ENCODE measurements at regions not wholly inside any gene's neighbourhood (a gene's known extent, or its start where the extent isn't known, plus 50 kb on each side); places are given as distances from the start of the nearest gene placed in this dataset.

- DNase-seq (ENCODE audit: low spot score in 2 of 2): no peak
- ATAC-seq: no peak
- H3K27ac Mint-ChIP-seq: no peak overlapping the region
- H3K36me3 Mint-ChIP-seq: no peaks in the 10 kb centered on the region
- no peaks in the 10 kb centered on the region for H3K9me3 Mint-ChIP-seq
These were observed 69.8 kb downstream of the RGS12 start for GRCh38 chr4:3362431-3363287.

DNA sequence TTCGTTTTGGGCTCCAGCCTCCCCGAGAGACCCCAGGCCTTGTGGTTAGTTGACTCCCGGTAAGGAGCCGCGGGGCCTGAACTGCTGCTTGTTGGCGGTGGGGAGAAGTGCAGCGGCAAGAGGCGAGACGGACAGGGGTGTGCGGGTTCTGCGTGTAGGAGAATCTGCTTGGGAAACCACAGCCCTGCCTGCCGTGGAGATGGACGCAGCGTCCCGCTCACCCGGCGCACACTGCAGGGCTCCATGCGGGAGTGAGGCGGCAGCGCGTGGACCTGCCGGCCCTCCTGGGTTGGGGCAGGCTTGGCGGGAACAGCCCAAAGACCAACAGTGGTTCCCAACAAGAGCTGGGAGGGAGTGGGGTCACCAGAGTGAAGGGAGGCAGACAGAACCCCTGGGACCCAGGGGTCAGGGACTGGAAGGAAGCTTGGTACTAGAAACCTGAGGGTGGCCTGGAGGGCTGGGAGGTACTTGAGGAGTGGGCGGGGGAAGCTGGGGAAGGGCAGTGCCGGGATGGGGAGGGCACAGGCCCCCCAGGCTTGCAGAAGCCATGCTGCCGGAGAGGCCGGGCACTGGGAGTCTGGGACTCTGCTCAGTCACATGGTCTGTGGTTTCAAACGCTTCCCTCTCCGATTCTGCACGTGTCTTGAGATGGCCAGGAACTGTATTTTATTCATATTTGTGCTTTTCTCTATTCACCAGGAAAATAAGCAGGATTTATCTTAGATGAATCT is 70.8 kb downstream of the RGS12 start:
- ATAC-seq (no peak), DNase-seq (ENCODE audit: low spot score in 2 of 2) (no peak)
- Mint-ChIP-seq H3K36me3 (no peaks in the 10 kb centered on the region), H3K27ac (no peak overlapping the region), H3K9me3 (no peaks in the 10 kb centered on the region)

GRCh38 chr4:3364199-3364598 is 71.4 kb downstream of the RGS12 start:
- Mint-ChIP-seq H3K9me3 (no peaks in the 10 kb centered on the region), H3K27ac (no peak overlapping the region), H3K36me3 (no peaks in the 10 kb centered on the region)
- DNase-seq (ENCODE audit: low spot score in 2 of 2) (no peak), ATAC-seq (no peak)

DNA sequence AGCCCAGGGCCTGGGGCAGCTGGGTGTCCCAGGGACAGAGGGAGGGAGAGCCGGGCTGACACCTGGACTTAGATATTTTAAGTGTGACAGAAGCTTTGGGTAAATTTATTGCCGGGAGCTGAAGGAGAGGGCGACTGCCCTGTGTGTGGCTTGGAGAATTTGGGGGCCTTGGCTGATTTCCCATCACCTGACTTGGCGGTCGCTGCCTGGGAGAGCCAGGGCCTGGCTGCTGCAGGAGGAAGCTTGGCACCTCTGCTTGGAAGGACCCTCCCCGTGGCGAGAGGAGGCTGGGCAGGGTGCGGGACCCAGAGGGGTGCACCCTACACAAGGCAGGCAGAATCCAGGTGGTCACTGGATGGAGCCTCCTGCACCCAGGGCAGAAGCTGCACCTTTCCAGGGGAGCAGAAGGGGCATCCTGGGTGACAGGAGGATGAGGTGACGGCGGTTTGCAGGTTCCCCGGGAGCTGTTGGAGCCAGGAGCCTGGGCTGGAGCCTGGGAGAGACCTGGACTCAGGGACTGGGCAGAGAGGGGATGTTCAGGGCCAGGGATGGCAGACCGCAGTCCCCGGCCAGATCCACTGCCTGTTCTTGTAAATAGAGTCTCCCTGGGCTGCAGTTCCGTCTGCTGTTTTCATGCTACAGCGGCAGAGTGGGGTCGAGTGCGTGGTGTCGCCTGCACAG is 72.0 kb downstream of the RGS12 start:
- ATAC-seq (no peak), DNase-seq (ENCODE audit: low spot score in 2 of 2) (no peak)
- H3K9me3 Mint-ChIP-seq: no peaks in the 10 kb centered on the region
- no peaks in the 10 kb centered on the region for H3K36me3 Mint-ChIP-seq
- no peak overlapping the region for H3K27ac Mint-ChIP-seq

DNA sequence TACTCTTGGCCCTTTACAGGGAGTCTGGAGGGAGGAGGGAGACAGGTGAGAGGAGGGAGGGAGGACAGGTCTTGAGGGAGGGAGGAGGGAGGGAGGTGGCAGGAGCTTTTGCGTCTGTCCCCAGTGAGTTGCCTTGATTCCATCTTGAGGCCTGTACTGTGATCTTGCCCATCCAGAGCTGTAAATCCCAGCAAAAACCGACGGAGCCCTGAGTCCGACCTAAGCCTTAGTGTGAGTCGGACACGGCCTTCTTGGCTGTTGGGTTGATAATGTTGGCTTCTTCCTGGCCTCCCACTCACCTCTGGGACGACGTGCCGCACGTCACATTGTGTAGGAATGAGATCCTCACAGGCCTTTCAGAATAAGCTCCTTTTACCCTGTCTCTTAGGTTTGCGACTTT is 72.5 kb downstream of the RGS12 start:
- Mint-ChIP-seq H3K27ac (peak overlapping the region in 1 of 2 donors; percentile 55), H3K9me3 (no peaks in the 10 kb centered on the region), H3K36me3 (no peaks in the 10 kb centered on the region)
- no peak for ATAC-seq
- DNase-seq (ENCODE audit: low spot score in 2 of 2): no peak

DNA sequence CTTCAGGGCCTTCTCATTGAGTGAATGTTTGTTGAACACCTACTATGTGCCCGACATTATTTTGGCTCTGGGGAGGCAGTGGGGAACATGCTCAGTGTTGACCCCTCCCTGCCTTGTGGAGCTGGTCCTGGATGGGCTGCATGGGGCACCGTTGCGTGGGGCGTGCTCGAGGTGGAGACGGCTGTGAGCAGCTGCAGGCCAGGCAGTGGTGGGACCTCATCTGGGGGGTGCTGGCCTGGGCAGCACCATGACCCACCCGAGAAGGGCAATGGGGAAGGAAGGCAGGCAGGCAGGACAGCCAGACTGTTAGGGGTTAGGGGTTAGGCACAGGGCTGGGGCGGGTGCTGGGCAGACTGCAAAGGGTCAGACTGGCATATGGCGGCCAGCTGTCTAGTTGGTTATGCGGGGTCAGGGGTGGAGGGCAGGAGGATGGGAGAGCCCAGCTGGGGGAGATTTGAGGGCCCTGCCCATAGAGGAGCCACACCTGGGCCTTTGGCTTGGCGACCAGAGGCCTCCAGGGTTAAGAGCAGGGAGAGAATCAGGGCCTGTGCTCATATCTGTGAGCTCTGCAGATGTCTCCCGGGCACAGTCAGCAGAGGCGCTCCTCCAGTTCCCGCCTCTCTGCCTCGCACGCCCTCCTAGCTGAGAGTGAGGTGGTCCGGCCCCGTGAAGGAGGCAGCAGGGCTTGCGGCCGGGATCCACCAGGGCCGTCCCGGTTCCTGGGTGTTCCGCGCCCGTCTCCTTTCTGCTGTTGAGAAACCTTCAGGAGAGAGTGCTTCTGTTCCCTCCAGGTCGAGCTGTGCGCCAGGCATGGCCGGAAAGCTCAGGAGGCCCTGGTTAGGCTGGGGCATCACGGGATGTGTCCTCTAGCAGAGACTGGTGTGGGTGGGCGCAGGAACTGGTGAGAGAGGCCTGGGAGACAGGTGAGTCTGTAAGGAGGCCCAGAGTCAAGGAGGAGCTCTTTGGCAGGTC is 73.3 kb downstream of the RGS12 start:
- Mint-ChIP-seq H3K9me3 (no peaks in the 10 kb centered on the region), H3K36me3 (no peaks in the 10 kb centered on the region), H3K27ac (peak overlapping the region in 1 of 2 donors; percentile 55)
- no peak for ATAC-seq
- DNase-seq (ENCODE audit: low spot score in 2 of 2): no peak

- Mint-ChIP-seq H3K9me3 (no peaks in the 10 kb centered on the region), H3K27ac (no peak overlapping the region), H3K36me3 (no peaks in the 10 kb centered on the region)
- ATAC-seq (no peak), DNase-seq (ENCODE audit: low spot score in 2 of 2) (no peak)
These were observed 74.3 kb downstream of the RGS12 start for GRCh38 chr4:3366893-3367775.

- no peak overlapping the region for H3K27ac Mint-ChIP-seq
- no peak for DNase-seq (ENCODE audit: low spot score in 2 of 2)
- H3K36me3 Mint-ChIP-seq: no peaks in the 10 kb centered on the region
- no peak for ATAC-seq
- H3K9me3 Mint-ChIP-seq: no peaks in the 10 kb centered on the region
These were observed 73.9 kb upstream of the HGFAC start for GRCh38 chr4:3367866-3368265.

DNA sequence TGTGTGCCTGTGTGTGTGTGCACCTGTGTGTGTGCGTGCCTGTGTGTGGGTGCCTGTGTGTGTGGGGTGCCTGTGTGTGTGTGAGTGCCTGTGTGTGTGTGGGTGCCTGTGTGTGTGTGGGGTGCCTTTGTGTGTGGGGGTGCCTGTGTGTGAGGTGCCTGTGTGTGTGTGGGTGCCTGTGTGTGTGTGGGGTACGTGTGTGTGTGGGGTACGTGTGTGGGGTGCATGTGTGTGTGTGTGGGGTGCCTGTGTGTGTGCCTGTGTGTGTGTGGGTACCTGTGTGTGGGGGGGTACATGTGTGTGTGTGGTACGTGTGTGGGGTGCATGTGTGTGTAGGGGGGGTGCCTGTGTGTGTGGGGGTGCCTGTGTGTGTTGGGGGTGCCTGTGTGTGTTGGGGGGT is 73.4 kb upstream of the HGFAC start:
- H3K9me3 Mint-ChIP-seq: no peaks in the 10 kb centered on the region
- no peaks in the 10 kb centered on the region for H3K36me3 Mint-ChIP-seq
- DNase-seq (ENCODE audit: low spot score in 2 of 2): no peak
- H3K27ac Mint-ChIP-seq: no peak overlapping the region
- ATAC-seq: no peak

- no peak for ATAC-seq
These were observed 72.7 kb upstream of the HGFAC start for GRCh38 chr4:3368841-3369760.

DNA sequence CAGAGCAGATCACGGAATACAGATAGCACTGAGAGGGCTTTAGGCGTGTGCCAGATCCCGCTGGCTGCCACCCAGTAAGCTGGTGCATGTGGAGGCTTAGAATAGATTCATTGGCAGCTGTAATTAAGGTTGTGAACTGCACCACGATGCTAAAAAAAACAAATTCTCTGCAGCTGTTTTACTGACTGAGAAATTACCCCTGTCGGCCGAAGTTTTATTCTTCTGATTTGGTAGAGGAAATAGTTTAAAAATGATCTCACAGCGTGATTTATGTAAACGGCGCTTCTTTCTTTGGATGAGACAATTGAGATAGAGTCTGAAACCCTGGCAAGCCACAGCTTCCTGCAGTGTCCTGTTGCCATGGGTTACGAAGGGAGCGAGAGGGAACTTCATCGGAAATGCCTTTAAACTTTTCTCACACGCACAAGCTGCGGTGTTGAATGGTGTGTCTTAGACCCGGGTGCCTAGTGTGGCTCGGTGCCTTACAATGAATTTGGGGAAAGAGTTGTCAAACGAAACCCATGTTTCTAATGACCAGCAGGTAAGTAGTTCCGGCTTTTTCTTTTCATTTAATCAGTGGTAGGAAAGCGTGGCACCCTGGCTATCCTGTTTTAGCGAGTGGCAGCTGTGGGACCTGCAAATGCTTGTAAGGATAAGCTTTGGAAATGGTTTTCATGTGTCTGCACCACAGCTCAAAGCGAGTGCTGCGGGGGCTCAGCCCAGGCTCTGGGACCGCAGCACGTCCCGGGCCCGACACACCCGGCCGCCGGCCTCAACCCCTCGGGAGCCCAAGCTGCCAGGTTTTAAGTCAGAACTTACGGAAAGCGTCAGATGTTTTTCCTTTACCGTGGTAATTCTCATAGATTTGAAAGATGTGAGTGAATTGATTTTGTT is 71.7 kb upstream of the HGFAC start:
- Mint-ChIP-seq H3K9me3 (no peaks in the 10 kb centered on the region), H3K36me3 (no peaks in the 10 kb centered on the region), H3K27ac (peak overlapping the region in 1 of 2 donors; percentile 76)
- DNase-seq (ENCODE audit: low spot score in 2 of 2): peak in 1 of 2 donors; percentile 42
- ATAC-seq: peak; percentile 91 to 92

More at GRCh38 chr4:3368841-3369760, 72.7 kb upstream of the HGFAC start:
- Mint-ChIP-seq H3K27ac (no peak overlapping the region), H3K9me3 (no peaks in the 10 kb centered on the region), H3K36me3 (no peaks in the 10 kb centered on the region)
- no peak for DNase-seq (ENCODE audit: low spot score in 2 of 2)

- no peaks in the 10 kb centered on the region for H3K9me3 Mint-ChIP-seq
- ATAC-seq (no peak), DNase-seq (ENCODE audit: low spot score in 2 of 2) (no peak)
- no peak overlapping the region for H3K27ac Mint-ChIP-seq
- no peaks in the 10 kb centered on the region for H3K36me3 Mint-ChIP-seq
These were observed 70.5 kb upstream of the HGFAC start for GRCh38 chr4:3371033-3372001.
